Choroid plexus epithelial cell (primary cell): ENCODE measurements at regions not wholly inside any gene's neighbourhood (a gene's known extent, or its start where the extent isn't known, plus 50 kb on each side); places are given as distances from the start of the nearest gene placed in this dataset.

ENCODE experiments used
- DNase-seq: peaks from one replicate; pipeline ENCODE4 v3.0.0-alpha.2; 2010; ENCODE audit warnings: low read depth
- H3K4me3 ChIP-seq: 2 replicates; pipeline ENCODE4 v1.5.1; 2011; ENCODE audit warnings: low read depth, mild to moderate bottlenecking, control low read depth, low read length, moderate library complexity
- CTCF ChIP-seq: conservative IDR thresholded peaks from 2 replicates; pipeline ENCODE4 v1.5.1; 2011; ENCODE audit warnings: low read depth, mild to moderate bottlenecking, control low read depth, inconsistent platforms, low read length, moderate library complexity

GRCh38 chr1:191160837-191161236 lies 683.2 kb upstream of the BRINP3 start:
- TF ChIP-seq CTCF, result no peak
- no peak overlapping the region for H3K4me3 ChIP-seq
- DNase-seq, result no peak

- TF ChIP-seq CTCF, result no peak
- no peak overlapping the region for H3K4me3 ChIP-seq
- no peak for DNase-seq
Observed at GRCh38 chr1:191162762-191163161, 685.1 kb upstream of the BRINP3 start.

- no peak overlapping the region for H3K4me3 ChIP-seq
- no peak for DNase-seq
- TF ChIP-seq CTCF, result no peak
Observed at GRCh38 chr1:191163621-191164020, 686.0 kb upstream of the BRINP3 start.

GRCh38 chr1:191174298-191174697 lies 696.6 kb upstream of the BRINP3 start:
- H3K4me3 ChIP-seq, result no peak overlapping the region
- TF ChIP-seq CTCF, result no peak
- peak; percentile 5 for DNase-seq

- DNase-seq, result no peak
- TF ChIP-seq CTCF, result no peak
- no peak overlapping the region for H3K4me3 ChIP-seq
Observed at GRCh38 chr1:191176131-191176530, 698.5 kb upstream of the BRINP3 start.

GRCh38 chr1:191206513-191207207 lies 729.0 kb upstream of the BRINP3 start:
- H3K4me3 ChIP-seq, result no peak overlapping the region
- TF ChIP-seq CTCF, result no peak
- peak; percentile 8 for DNase-seq

- H3K4me3 ChIP-seq, result no peak overlapping the region
- DNase-seq, result no peak
- no peak for TF ChIP-seq CTCF
Observed at GRCh38 chr1:191222206-191222605, 744.5 kb upstream of the BRINP3 start.
